Jurkat, Clone E6-1 (cell line): ENCODE measurements at regions not wholly inside any gene's neighbourhood (a gene's known extent, or its start where the extent isn't known, plus 50 kb on each side); places are given as distances from the start of the nearest gene placed in this dataset.
"Not testable (repeated sequence)": the region's sequence is repeated elsewhere in the genome, so short reads cannot be mapped to it uniquely, and the experiment has no call there.

Source experiments
- DNase-seq: peaks from one replicate; pipeline ENCODE4 v3.0.0-alpha.2; 2011; ENCODE audit warnings: low read depth, low spot score
- H3K4me3 ChIP-seq: 2 replicates; pipeline ENCODE4 v1.5.1; 2011; ENCODE audit warnings: mild to moderate bottlenecking, low read length, control low read depth, moderate library complexity

- H3K4me3 ChIP-seq = no peak overlapping the region
- no peak for DNase-seq
Measured at GRCh38 chr9:13911473-13911872, 402.5 kb downstream of the NFIB start.

- not testable (repeated sequence) for DNase-seq, H3K4me3 ChIP-seq
Measured at GRCh38 chr9:13907842-13908241, 406.1 kb downstream of the NFIB start.

- no peak for DNase-seq
- H3K4me3 ChIP-seq = no peak overlapping the region
Measured at GRCh38 chr9:13904746-13905145, 409.2 kb downstream of the NFIB start.

GRCh38 chr9:13904311-13904710 is 409.6 kb downstream of the NFIB start:
- no peak for DNase-seq

GRCh38 chr9:13902286-13903066 is 411.5 kb downstream of the NFIB start:
- no peak for DNase-seq
- no peak overlapping the region for H3K4me3 ChIP-seq

More at GRCh38 chr9:13904311-13904710, 409.6 kb downstream of the NFIB start:
- H3K4me3 ChIP-seq = no peak overlapping the region

GRCh38 chr9:13901176-13901575 is 412.8 kb downstream of the NFIB start:
- no peak for DNase-seq
- H3K4me3 ChIP-seq = no peak overlapping the region

- no peak overlapping the region for H3K4me3 ChIP-seq
- DNase-seq = no peak
Measured at GRCh38 chr9:13900449-13900848, 413.5 kb downstream of the NFIB start.

GRCh38 chr9:13899924-13900323 is 414.0 kb downstream of the NFIB start:
- no peak for DNase-seq
- H3K4me3 ChIP-seq = no peak overlapping the region

- no peak for DNase-seq
- H3K4me3 ChIP-seq = no peak overlapping the region
Measured at GRCh38 chr9:13898957-13899356, 415.0 kb downstream of the NFIB start.

GRCh38 chr9:13896922-13897835 is 416.8 kb downstream of the NFIB start:
- no peak overlapping the region for H3K4me3 ChIP-seq
- DNase-seq = no peak

GRCh38 chr9:13896047-13896446 is 417.9 kb downstream of the NFIB start:
- DNase-seq = no peak
- H3K4me3 ChIP-seq = no peak overlapping the region

- DNase-seq = no peak
- H3K4me3 ChIP-seq = no peak overlapping the region
Measured at GRCh38 chr9:13885258-13885657, 428.7 kb downstream of the NFIB start.

GRCh38 chr9:13879981-13880380 is 434.0 kb downstream of the NFIB start:
- no peak for DNase-seq
- no peak overlapping the region for H3K4me3 ChIP-seq

GRCh38 chr9:13879011-13879410 is 434.9 kb downstream of the NFIB start:
- DNase-seq = no peak
- no peak overlapping the region for H3K4me3 ChIP-seq

- no peak for DNase-seq
- H3K4me3 ChIP-seq = no peak overlapping the region
Measured at GRCh38 chr9:13878241-13878711, 435.7 kb downstream of the NFIB start.

GRCh38 chr9:13876741-13877140 is 437.2 kb downstream of the NFIB start:
- DNase-seq = no peak
- no peak overlapping the region for H3K4me3 ChIP-seq

- H3K4me3 ChIP-seq = no peak overlapping the region
- DNase-seq = no peak
Measured at GRCh38 chr9:13873203-13873602, 440.7 kb downstream of the NFIB start.

GRCh38 chr9:13868336-13868735 is 445.6 kb downstream of the NFIB start:
- DNase-seq = no peak
- H3K4me3 ChIP-seq = no peak overlapping the region

- no peak overlapping the region for H3K4me3 ChIP-seq
- no peak for DNase-seq
Measured at GRCh38 chr9:13865869-13866268, 448.1 kb downstream of the NFIB start.

- no peak overlapping the region for H3K4me3 ChIP-seq
- DNase-seq = no peak
Measured at GRCh38 chr9:13863112-13863511, 450.8 kb downstream of the NFIB start.
